Caco-2 (cell line): ENCODE measurements at regions not wholly inside any gene's neighbourhood (a gene's known extent, or its start where the extent isn't known, plus 50 kb on each side); places are given as distances from the start of the nearest gene placed in this dataset.

ENCODE experiments used
- BruUV-seq: library from RNA; stranded (reverse); fragments of 400-500 nt; replicated peaks from 2 replicates; lab custom pipeline; 2021; lab: Mats Ljungman, UMichigan
- CTCF ChIA-PET: fragments of 300-600 bp; sonication (Branson Sonifier 250); formaldehyde crosslinking; loops from one replicate; lab custom pipeline; 2022; ENCODE audit warnings: antibody characterized with exemption; lab: Charles Lee
- POLR2A ChIA-PET: fragments of 300-600 bp; sonication (Branson Sonifier 250); formaldehyde crosslinking; loops from one replicate; lab custom pipeline; 2022; ENCODE audit warnings: antibody characterized with exemption; lab: Charles Lee
- DNase-seq, 2 experiments: peaks; one replicate each; pipeline versions ENCODE4 v3.0.0 to v3.0.0-alpha.2; 2020 to 2022
- H3K27me3 ChIP-seq: replicated peaks from 2 replicates; pipeline ENCODE4 v1.6.0; 2011; ENCODE audit warnings: low read length; ENCODE audit not compliant: control insufficient read depth, insufficient read depth
- H3K36me3 ChIP-seq: 2 replicates; pipeline ENCODE4 v1.5.1; 2011; ENCODE audit warnings: low read length; ENCODE audit not compliant: control insufficient read depth, insufficient read depth
- H3K4me1 ChIP-seq: fragments of 250-450 bp; sonication (Bioruptor Pico); 2 replicates; pipeline ENCODE4 v1.5.1; 2020; ENCODE audit warnings: mild to moderate bottlenecking
- H3K4me3 ChIP-seq: 2 replicates; pipeline ENCODE4 v1.5.1; 2011; ENCODE audit warnings: low read depth, mild to moderate bottlenecking, control low read depth, low read length
- H3K9me3 ChIP-seq: fragments of 250-450 bp; sonication (Bioruptor Pico); 2 replicates; pipeline ENCODE4 v1.5.1; 2020; ENCODE audit warnings: mild to moderate bottlenecking, moderate library complexity
- H3K27ac Mint-ChIP-seq: one replicate; pipeline ENCODE4 v1.8.0; 2022; ENCODE audit warnings: mixed read lengths; ENCODE audit not compliant: unreplicated experiment
- H3K27me3 Mint-ChIP-seq: one replicate; pipeline ENCODE4 v1.8.0; 2022; ENCODE audit warnings: mixed read lengths; ENCODE audit not compliant: insufficient read depth, unreplicated experiment
- H3K36me3 Mint-ChIP-seq: one replicate; pipeline ENCODE4 v1.8.0; 2022; ENCODE audit warnings: mild to moderate bottlenecking, mixed read lengths; ENCODE audit not compliant: insufficient read depth, unreplicated experiment
- H3K4me1 Mint-ChIP-seq: one replicate; pipeline ENCODE4 v1.8.0; 2022; ENCODE audit warnings: low read depth, mixed read lengths; ENCODE audit not compliant: unreplicated experiment
- H3K4me3 Mint-ChIP-seq: one replicate; pipeline ENCODE4 v1.8.0; 2022; ENCODE audit warnings: mild to moderate bottlenecking, moderate library complexity, mixed read lengths; ENCODE audit not compliant: unreplicated experiment
- H3K9me3 Mint-ChIP-seq: one replicate; pipeline ENCODE4 v1.8.0; 2022; ENCODE audit warnings: mixed read lengths; ENCODE audit not compliant: unreplicated experiment
- CTCF ChIP-seq, 2 experiments: fragments of 200-600 bp in 1 of 2; IDR thresholded peaks; 1 replicate in 1 of 2; 2 replicates in 1 of 2; pipeline versions ENCODE4 v1.5.1 to v1.8.0; 2011 to 2022; ENCODE audit warnings: antibody characterized with exemption in 1 of 2, control low read depth in 1 of 2, inconsistent platforms in 1 of 2, low read depth in 1 of 2, low read length in 1 of 2, mild to moderate bottlenecking in 1 of 2, moderate library complexity in 1 of 2; ENCODE audit not compliant: insufficient read depth in 1 of 2, severe bottlenecking in 1 of 2, unreplicated experiment in 1 of 2
- intact Hi-C: fragments of 100-400 bp; cut with micrococcal nuclease; formaldehyde crosslinking; loops from one replicate; pipeline ENCODE4 v1.10.0; 2022; ENCODE audit not compliant: unreplicated experiment

- Mint-ChIP-seq H3K4me1 (no peaks in the 10 kb centered on the region), H3K9me3 (no peaks in the 10 kb centered on the region), H3K27me3 (no peaks in the 10 kb centered on the region), H3K27ac (no peak overlapping the region), H3K4me3 (no peak overlapping the region), H3K36me3 (no peaks in the 10 kb centered on the region)
- H3K4me1 ChIP-seq = no peaks in the 10 kb centered on the region
- no peaks in the 10 kb centered on the region for H3K36me3 ChIP-seq
- ChIA-PET CTCF (no interaction called here), POLR2A (no interaction called here)
- no peak for DNase-seq
- no peak overlapping the region for H3K4me3 ChIP-seq
- no peak for TF ChIP-seq CTCF (IDR thresholded peaks at IDR 0.05; ENCODE audit: insufficient read depth in 1 of 2, low read depth in 1 of 2, low read length in 1 of 2, severe bottlenecking in 1 of 2, unreplicated experiment in 1 of 2)
- intact Hi-C loops = no loop called here
- BruUV-seq = no TSS peak
- H3K9me3 ChIP-seq = no peaks in the 10 kb centered on the region
- H3K27me3 ChIP-seq = no peaks in the 10 kb centered on the region
These were observed 65.7 kb upstream of the PGR start for GRCh38 chr11:101195294-101195693.

GRCh38 chr11:101188801-101189200 is 59.2 kb upstream of the PGR start:
- Mint-ChIP-seq H3K4me3 (no peak overlapping the region), H3K27ac (no peak overlapping the region), H3K9me3 (no peaks in the 10 kb centered on the region), H3K4me1 (no peaks in the 10 kb centered on the region), H3K27me3 (peaks cover 4% of the 10 kb centered on the region), H3K36me3 (no peaks in the 10 kb centered on the region)
- H3K4me1 ChIP-seq = no peaks in the 10 kb centered on the region; the same call in 1 of the 2 replicates
- no peaks in the 10 kb centered on the region for H3K27me3 ChIP-seq
- no TSS peak for BruUV-seq
- ChIA-PET CTCF (no interaction called here), POLR2A (no interaction called here)
- intact Hi-C loops = loop anchor here (10.0 kb wide), 1 partner anchor 136 kb away; no protein-coding TSS in a partner anchor
- no peak overlapping the region for H3K4me3 ChIP-seq
- H3K9me3 ChIP-seq = no peaks in the 10 kb centered on the region
- no peak for TF ChIP-seq CTCF (IDR thresholded peaks at IDR 0.05; ENCODE audit: insufficient read depth in 1 of 2, low read depth in 1 of 2, low read length in 1 of 2, severe bottlenecking in 1 of 2, unreplicated experiment in 1 of 2)
- no peaks in the 10 kb centered on the region for H3K36me3 ChIP-seq
- DNase-seq = no peak

- peaks cover 4% of the 10 kb centered on the region for H3K27me3 Mint-ChIP-seq
- Histone ChIP-seq H3K4me1 (no peaks in the 10 kb centered on the region; the same call in 1 of the 2 replicates), H3K9me3 (no peaks in the 10 kb centered on the region), H3K4me3 (no peak overlapping the region), H3K27me3 (no peaks in the 10 kb centered on the region), H3K36me3 (no peaks in the 10 kb centered on the region)
- no peaks in the 10 kb centered on the region for H3K4me1 Mint-ChIP-seq
- no peak overlapping the region for H3K27ac Mint-ChIP-seq
- ChIA-PET CTCF (no interaction called here), POLR2A (no interaction called here)
- intact Hi-C loops = loop anchor here (10.0 kb wide), 1 partner anchor 137 kb away; no protein-coding TSS in a partner anchor
- no TSS peak for BruUV-seq
- H3K36me3 Mint-ChIP-seq = no peaks in the 10 kb centered on the region
- no peak for TF ChIP-seq CTCF (IDR thresholded peaks at IDR 0.05; ENCODE audit: insufficient read depth in 1 of 2, low read depth in 1 of 2, low read length in 1 of 2, severe bottlenecking in 1 of 2, unreplicated experiment in 1 of 2)
- no peaks in the 10 kb centered on the region for H3K9me3 Mint-ChIP-seq
- no peak for DNase-seq
- H3K4me3 Mint-ChIP-seq = no peak overlapping the region
These were observed 58.6 kb upstream of the PGR start for GRCh38 chr11:101188173-101188572.
